ENCODE measurements at regions not wholly inside any gene's neighbourhood (a gene's known extent, or its start where the extent isn't known, plus 50 kb on each side); places are given as distances from the start of the nearest gene placed in this dataset.

DNA sequence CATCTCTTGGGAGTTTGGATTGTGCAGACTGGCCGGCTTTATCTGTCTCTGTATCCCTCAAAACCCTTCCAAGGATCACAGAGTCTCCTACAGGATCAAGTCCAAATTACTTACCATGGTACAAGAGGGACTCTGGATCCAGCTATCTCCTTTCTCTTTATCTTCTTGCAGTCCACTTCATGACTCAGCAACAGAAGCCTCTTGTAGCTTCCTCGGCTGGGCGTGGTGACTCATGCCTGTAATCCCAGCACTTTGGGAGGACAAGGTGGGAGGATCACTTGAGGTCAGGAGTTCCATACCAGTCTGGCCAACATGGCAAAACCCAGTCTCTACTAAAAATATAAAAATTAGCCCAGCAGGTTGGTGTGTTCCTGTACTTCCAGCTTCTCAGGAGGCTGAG is 189.7 kb downstream of the BCAT1 start:
- DNase-seq (ENCODE audit: extremely low read depth, low read depth, low spot score) = no peak

DNA sequence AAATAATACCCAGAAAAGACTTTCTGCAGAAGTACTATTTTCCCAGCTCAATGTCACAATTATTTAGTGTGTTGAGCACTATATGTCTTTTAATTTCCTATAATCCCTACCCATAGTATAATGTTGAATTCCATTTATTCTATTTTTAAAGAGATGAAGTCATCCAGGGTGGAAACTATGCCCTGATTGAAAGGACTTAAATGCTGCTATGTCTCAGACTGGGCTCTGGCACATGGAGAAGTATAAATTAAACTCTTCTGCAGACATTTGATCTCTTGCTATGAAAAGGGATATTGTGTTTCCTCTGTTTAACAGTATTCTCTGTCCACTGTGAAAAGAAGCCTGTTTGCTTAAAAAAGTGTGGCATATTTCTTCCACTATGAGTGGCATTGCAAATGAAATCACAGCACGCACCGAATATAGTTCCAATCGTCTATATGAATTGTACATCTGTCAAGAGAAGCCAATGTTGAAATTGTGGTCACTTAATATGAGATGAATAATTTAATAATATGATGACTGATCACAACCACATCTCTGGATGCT is 192.3 kb downstream of the BCAT1 start:
- DNase-seq (ENCODE audit: extremely low read depth, low read depth, low spot score) = no peak

DNA sequence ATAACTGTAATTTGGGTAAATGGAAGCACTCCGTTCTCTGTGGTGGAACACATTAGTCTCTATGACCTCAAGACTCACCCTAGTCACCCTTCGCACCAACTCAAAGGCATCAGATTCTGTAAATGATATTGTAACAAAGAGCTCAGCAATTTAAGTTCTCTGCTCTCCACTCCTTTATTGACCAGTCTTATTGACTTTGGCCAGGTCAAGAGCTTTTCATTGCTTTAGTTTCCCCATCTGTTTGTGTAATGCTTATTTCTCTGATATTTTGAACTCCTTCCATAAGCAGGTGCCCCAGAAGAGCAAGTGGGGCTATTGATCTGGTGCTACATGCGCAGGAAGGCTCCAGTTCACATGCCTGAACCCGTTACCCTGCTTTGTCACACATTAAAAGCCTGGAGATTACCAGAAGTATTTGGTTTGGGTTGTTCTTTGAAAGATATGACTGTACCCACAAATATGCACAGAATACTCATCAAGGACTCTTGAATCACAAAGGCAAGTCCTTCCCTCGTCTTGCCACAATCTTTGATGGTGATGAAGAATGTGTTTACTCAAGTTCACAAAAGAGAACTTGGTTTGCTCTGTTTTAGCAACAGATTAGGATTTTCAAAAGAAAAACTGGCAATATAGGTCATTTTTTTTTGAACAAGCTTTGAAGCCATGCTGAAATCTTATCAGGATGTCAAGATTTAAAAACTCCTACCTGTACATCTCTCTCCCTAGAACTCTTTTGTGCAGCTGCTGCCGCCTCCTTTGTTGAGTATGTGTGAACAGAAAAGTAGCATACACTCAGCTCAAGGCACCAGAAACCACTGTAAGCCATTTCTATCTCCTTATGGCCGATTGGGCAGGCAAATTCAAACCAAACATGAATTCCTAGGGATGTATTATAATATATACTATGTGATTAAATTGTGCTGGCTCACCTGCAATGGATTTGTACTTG is 193.9 kb downstream of the BCAT1 start:
- DNase-seq (ENCODE audit: extremely low read depth, low read depth, low spot score) = no peak

DNA sequence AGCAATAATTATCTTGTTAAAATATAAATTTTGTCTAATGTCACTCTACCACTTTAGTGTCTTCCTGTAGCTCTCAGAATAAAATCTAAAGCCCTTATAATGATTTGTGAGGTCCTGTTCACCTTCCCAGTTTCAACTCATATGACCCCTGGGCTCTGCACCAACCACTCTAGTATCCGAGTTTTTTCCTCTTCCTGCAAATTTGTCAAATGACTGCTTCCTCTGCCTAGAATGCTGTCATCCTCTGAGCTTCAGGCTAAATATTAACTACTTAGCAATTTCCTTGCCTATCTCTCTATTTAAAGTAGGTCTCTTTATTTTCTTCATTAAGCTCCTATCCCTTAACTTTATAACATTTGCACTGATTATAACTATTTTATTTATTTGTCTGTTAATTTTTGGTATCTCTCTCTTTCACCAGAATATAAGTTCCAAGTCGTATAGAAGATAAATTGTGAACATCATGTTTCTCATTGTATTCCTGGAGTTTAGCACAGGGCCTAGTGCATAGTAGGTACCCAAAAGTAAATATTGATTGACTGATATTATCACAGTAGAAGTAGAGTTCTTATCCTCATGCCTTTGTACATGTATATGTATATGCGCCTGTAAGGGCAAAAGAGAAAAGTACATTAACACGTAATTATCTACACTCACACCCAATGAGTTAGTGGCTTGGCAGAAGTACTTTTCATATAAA is 196.0 kb downstream of the BCAT1 start:
- no peak for DNase-seq (ENCODE audit: extremely low read depth, low read depth, low spot score)

DNA sequence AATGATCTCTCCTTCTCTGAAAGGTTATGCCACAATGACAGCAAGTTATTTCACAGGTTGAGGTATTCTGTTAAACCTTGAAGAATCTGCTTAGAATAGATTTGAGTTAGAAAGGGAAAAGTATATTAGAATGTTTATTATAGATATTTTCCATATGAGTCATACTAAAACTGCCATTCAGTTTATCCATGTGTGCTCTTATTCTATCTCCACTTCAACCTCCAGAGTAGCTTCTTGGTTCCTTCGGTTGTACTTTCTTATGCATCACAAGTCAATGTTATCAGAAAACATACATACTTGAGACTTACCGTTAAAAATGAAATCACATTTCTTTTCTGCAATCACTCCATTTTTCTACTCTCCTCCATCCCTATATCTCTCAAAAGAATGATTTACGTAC is 197.7 kb downstream of the BCAT1 start:
- no peak for DNase-seq (ENCODE audit: extremely low read depth, low read depth, low spot score)

DNA sequence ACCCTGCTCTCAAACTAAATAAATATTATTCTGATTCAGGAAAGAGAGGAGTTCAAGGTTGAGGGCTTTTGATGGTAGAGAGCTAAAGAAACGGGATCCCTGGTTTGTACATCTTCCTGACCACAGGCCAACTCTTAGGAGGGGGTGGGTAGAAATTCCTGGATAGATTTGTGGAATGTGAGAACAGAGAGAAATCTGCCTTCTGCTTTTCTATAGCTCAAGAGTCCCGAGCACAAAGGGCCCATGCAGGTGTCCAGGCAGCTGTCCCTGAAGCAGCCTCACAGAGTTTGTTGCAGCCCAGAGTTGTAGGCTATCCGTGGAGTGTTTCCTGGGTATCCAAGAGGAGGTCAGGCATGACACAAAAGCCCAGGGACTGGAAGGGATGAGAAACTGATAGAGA is 198.6 kb downstream of the BCAT1 start:
- no peak for DNase-seq (ENCODE audit: extremely low read depth, low read depth, low spot score)

DNA sequence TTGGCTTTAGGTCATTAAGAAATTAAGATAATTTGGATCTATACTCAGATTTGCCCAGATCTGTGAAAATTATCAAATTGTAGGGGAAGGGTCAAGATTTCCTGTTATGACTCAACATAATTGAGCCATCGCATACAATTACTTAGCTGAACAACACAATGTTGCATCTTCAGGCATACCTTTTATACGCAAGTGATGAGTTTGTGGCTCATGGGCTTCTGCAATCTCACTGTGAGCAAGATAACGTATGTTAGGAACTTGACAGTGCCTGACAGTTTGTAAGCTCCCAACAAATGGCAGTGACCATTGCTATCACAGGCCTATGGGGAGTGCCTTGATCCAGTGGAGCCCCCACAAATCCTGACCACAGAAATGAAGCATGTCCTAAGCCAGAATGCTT is 199.7 kb downstream of the BCAT1 start:
- DNase-seq (ENCODE audit: extremely low read depth, low read depth, low spot score) = no peak

DNA sequence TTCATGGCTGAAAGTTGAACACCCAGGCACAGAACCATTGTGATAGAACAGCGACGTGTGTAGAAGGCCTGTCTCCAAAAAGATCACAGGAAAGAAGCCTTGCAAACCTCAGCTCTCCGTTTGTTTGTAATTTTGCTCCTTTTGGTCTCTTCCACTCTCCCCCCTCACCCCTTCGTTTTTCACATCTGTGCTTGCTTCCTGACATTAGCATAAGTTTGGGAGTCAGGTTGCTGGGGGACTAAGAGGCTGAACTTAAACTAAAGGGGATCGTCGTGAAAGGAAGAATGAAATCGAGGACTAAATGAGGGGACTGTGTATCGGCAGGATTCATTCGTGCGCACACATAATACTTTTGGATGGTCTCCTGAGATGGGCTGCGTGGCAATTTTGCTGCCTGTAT is 200.6 kb downstream of the BCAT1 start:
- DNase-seq (ENCODE audit: extremely low read depth, low read depth, low spot score) = no peak

DNA sequence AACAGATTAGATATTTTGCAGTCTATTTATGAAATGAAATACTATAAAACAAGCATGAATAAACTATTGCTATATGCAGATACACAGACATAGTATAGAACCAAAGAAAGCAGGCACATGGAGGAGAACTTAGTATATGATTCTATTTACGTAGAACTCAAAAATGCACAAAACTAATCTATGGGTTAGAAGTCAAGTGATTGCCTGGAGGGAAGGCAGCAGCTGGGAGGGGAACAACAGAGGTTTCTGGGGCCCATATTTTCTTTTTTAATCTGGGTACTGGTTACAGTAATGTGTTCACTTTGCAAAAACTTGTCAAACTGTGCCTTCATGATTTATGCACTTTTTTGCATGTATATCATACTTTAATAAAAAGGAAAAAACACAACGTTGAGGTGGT is 202.0 kb downstream of the BCAT1 start:
- DNase-seq (ENCODE audit: extremely low read depth, low read depth, low spot score) = no peak

DNA sequence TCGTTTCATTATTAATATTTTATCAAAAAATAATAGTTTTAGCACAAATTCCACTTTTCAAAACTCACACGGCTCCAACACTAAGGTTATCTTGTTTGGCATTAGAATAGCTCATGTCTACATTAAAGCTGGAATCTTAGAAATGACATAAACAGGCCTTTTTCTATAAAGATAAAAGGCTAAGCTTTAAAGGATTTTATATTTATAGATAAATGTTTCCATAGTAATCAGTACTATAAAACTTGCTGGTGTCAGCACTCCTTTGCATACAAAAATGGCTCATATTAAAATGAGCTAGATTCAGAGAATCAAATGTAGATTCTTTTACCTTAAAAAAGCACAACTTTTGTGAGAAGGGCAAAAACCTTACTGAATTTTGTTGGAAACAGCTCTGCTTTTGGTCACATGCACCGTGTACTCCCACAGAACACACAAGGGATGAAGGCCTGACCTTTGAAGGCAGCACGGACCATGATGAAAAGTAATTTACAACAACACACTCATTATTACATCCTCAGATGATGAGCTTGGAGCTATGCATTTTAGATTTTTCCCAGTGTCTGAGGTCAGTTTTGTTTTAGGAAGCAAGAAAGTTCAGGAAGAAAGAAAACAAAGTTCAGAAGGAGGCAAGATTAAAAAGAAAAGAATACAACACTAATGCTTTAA is 202.8 kb downstream of the BCAT1 start:
- DNase-seq (ENCODE audit: extremely low read depth, low read depth, low spot score) = no peak

DNA sequence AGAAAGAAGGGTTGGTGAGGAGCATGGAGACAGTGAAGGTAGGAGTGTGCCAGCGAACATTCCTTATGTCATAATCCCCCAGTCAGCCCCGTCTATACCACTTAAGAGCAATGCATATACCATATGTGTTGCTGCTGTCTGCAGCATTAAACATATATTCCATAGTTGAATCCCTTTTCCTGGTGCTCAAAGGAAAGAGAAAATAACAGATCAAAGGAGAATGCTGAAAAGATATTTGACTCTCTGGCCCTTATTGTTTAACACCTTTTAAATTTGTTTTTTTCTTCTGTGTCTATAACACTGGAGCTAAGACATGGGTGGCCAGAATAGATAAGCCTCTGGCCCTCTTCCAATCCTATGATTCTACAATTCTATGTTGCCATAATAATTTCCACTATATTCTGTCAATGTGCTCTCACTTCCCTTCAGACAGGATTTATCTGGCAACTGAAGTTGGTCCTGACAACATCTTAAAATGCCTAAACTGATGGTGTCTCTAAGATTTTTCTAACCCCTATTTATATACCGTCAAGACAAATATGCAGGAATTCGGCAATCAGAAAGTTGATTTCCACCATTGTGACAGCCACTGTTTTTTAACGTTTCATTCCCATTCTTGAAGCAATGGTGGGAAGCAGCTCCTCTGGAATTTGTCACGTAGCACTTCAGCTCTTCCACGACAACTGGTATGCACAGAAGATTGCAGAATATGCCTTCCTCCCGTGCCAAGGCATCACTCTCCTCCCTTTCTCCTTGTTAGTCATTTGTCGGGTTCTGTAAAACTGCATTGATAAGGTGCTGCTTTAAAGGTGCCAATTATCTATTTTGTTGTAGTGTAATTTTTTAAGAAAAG is 204.7 kb downstream of the BCAT1 start:
- no peak for DNase-seq (ENCODE audit: extremely low read depth, low read depth, low spot score)

DNA sequence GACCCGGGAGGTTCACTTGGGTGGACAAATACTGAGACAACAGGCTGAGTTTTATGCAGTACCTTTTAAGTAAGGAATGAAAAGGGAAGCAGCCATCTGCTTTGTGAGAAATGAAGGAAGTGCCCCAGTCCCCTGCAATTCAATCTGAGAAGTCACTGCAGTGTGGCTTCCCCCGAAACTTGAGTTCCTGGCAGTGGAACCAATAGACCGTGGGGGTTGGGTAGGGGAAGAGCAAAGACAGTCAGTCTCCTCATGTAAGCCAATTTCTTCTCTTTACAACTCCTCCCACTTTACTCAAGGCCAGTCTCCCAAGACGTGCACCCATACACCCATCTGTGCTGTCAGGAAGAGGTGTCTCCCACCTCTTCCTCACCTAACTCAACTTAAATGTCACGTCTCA is 206.5 kb downstream of the BCAT1 start:
- no peak for DNase-seq (ENCODE audit: extremely low read depth, low read depth, low spot score)

DNA sequence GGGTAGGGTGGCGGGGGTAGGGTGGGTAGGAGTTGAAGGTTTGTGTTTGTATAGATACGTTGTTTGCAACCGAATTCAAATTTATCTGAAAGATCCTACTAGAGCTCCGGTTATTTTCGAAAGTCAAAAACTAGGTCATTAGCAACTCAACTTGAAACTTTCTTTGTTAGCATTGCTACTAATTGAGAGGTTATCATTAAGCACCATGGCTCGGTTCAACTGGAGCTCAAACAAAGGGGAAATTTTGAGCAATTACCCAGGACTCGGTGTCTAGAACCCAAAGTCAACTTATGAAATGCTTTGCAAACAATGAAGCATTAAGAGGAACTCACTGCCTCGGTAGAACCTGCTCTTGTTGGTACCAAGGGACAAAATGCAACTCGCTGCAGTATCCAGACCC is 207.7 kb downstream of the BCAT1 start:
- DNase-seq (ENCODE audit: extremely low read depth, low read depth, low spot score) = no peak

DNA sequence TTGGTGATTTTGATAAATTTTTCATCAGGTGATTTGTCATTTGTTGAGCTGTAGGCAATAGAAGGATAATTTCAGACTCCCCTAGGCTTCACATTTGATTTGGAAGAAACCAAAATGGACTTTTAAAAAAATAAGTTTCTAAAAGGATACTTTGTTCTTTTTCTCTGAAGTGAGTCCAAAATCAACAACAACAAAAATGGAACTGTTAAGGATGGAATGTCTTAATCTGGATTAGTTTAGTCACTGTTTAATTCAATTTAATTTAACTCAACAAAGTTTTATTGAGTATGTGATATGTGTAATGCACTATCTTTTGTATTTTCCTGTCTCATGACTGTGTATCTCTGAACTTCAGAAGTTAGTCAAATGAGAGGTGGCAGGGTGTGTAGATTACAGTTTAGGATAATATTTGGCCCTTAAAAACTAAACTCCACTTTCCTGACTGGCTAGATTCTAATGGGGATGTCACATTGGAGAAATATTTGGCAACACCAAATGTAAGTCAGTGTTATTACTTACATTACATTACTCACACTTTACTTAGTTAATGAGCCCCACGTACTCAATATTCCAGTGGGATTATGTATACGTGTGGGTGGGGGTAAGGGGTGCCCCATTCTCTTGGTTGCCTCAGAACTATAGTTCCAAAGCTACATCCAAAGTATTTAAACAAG is 209.7 kb downstream of the BCAT1 start:
- no peak for DNase-seq (ENCODE audit: extremely low read depth, low read depth, low spot score)

DNA sequence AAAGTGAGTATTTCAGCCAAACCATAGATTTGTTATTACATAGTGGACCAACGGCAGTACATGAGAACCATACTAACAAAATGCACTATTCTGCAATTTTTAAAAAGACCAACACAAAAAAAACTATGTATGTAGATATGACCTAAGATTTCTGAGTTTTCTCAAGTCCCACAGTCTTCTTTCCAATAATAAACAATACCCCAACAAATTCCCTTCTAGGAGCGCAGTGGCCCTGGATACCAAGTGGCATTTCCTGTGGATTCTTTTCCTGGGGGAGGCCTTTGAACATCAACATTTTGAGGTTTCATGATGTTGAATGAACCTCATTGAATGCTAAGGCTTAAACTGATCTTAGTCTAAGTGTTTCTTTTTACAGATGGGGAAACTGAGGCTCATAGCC is 210.5 kb downstream of the BCAT1 start:
- DNase-seq (ENCODE audit: extremely low read depth, low read depth, low spot score) = no peak

DNA sequence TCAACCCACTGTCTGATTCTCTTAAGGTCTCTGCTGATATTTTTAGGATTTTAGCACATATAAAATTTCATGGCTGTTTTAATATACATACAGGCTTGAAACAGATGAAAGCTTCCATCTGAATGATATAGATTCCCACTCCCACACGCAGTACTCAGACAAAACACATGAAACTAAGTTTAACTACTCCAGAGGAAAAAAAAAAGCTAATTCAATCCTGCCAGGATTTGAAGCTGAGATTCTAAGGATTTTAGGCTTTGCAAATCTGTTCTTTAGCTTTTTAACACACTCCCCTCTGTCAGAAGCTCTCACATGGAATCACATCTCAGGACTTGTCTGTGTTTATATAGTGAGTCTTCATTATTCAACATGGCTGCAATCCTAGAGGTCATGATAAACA is 217.3 kb downstream of the BCAT1 start:
- no peak for DNase-seq (ENCODE audit: extremely low read depth, low read depth, low spot score)

DNA sequence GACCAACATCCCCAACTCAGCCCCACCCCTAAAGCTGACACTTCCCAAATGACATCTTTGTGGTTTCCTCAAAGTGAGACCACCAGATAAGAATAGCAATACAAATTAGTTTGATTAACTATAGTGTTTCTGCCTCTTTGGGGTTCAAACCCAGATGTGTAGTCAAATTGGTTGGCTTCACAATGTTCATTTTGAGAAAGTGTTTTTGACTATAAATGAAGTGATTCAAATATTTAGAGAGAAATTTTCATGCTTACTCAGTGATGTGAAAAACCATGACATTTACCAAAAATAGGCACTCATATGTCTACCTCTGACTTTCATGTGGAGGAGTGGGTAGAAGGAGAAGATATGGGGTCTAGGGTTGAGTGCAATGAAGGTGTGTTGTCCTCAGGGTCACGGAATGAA is 218.4 kb downstream of the BCAT1 start:
- DNase-seq (ENCODE audit: extremely low read depth, low read depth, low spot score) = no peak

DNA sequence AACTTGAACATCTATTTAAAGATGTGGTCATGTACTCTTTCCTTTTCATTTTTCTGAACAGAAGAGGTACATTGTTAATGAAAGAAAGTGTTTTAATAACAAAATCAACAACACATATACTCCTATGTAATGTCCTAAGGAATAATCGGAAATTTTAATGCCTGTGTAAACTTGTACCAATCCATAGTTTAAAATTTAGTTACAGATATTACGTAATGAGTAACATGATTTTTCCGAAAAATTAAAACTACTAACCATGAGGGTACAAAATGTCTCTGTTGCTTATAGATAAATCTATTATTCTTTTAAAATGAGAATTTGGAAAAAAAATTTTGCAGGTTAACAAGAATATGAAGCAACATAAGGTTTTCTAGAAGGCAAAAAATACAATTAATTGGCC is 220.1 kb downstream of the BCAT1 start:
- no peak for DNase-seq (ENCODE audit: extremely low read depth, low read depth, low spot score)

DNA sequence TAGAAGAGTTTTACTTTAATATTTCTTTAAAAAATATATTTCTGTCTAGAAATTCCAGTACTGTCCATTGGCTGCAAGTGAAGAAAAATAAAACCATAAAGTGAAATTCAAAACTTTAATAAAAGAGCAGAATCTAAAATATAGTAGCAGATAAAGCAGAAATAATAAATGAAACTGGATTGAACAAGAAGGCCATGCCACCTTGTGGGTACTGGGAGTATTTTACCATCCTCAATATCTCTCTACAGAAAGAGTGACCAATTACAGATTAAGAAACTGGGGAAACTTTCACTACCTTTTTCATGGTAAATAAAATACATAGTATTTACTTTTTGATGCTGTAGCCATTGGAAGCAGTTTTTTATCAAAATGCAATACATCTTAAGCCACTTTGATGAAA is 220.5 kb downstream of the BCAT1 start:
- peak; percentile 12 for DNase-seq (ENCODE audit: extremely low read depth, low read depth, low spot score)

DNA sequence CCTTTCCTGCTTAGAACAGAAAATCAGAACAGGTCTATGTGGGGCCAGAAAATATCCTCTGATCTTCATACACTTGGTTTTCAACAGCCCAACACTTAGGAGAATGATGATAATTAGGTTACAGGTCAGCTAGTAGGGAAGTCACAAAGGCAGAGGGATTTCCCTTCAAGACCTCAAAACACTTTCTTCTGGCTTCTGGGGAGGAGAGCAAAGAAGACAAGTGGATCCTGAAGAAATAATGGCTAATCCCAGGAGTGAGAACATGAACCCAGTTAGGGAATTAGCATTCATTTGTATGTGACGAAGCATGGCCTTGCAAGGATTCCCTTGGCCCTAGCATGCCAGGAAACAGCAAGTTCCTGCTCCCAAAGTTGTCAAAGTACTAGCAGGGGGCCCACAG is 223.3 kb downstream of the BCAT1 start:
- no peak for DNase-seq (ENCODE audit: extremely low read depth, low read depth, low spot score)

Data from glomerular endothelial cell (primary cell).